GM12878 (cell line): ENCODE measurements at regions not wholly inside any gene's neighbourhood (a gene's known extent, or its start where the extent isn't known, plus 50 kb on each side); places are given as distances from the start of the nearest gene placed in this dataset.
A peak's percentile ranks its signal among the peaks of the same experiment; 100 is the strongest.

Source experiments
- ATAC-seq: fragments of 200-7000 bp; cut with Tn5 transposase; 3 replicates; pipeline ENCODE4 v1.9.1; 2020; ENCODE audit warnings: mild to moderate bottlenecking, moderate library complexity
- BruUV-seq: library from RNA; stranded (reverse); fragments of 400-500 nt; replicated peaks from 2 replicates; lab custom pipeline; 2021; lab: Mats Ljungman, UMichigan
- CTCF ChIA-PET: fragments of 300-600 bp; sonication (Branson Sonifier 250); formaldehyde crosslinking; extraction: SDS; loops from one replicate; lab custom pipeline; 2021; ENCODE audit warnings: inconsistent platforms; lab: Yijun Ruan, JAX
- POLR2A ChIA-PET: fragments of 350-600 bp; formaldehyde crosslinking; extraction: SDS; loops from one replicate; lab custom pipeline; 2021; ENCODE audit warnings: inconsistent platforms; lab: Charles Lee
- RAD21 ChIA-PET: fragments of 300-600 bp; sonication (Branson Sonifier 250); formaldehyde crosslinking; loops from one replicate; lab custom pipeline; 2023; ENCODE audit warnings: antibody characterized with exemption; ENCODE audit not compliant: unreplicated experiment; lab: Charles Lee
- SMC1A ChIA-PET: fragments of 300-600 bp; sonication (Branson Sonifier 250); formaldehyde crosslinking; loops from one replicate; lab custom pipeline; 2023; ENCODE audit not compliant: unreplicated experiment, uncharacterized antibody; lab: Charles Lee
- DNase-seq: peaks from one replicate; pipeline ENCODE4 v3.0.0-alpha.2; 2011; ENCODE audit warnings: low read depth, low spot score
- FAIRE-seq: peaks from 3 replicates; lab custom pipeline; 2011; peaks lifted over from hg19 to GRCh38; lab: Jason Lieb, UNC
- H2AFZ ChIP-seq: 2 replicates; pipeline ENCODE4 v1.6.0; 2011; ENCODE audit warnings: low read depth, low read length, control low read depth; ENCODE audit not compliant: control insufficient read depth
- H3K27ac ChIP-seq: 2 replicates; pipeline ENCODE4 v1.5.1; 2011; ENCODE audit warnings: control low read depth; ENCODE audit not compliant: control insufficient read depth, insufficient read depth
- H3K27me3 ChIP-seq, 2 experiments: replicated peaks in 1 of 2; 2 replicates each; pipeline versions ENCODE4 v1.6.0 to v1.6.1; 2011; ENCODE audit warnings: low read length in 1 of 2; ENCODE audit not compliant: control insufficient read depth in 2 of 2, insufficient read depth in 2 of 2
- H3K36me3 ChIP-seq, 2 experiments: 2 replicates each; pipeline ENCODE4 v1.5.1; 2011; ENCODE audit warnings: low read length in 1 of 2; ENCODE audit not compliant: control insufficient read depth in 2 of 2, insufficient read depth in 2 of 2
- H3K4me1 ChIP-seq: 2 replicates; pipeline ENCODE4 v1.6.1; 2011; ENCODE audit warnings: mild to moderate bottlenecking, low read length, moderate library complexity, mixed read lengths; ENCODE audit not compliant: control insufficient read depth, insufficient read depth
- H3K4me2 ChIP-seq: 2 replicates; pipeline ENCODE4 v1.6.0; 2011; ENCODE audit warnings: control low read depth; ENCODE audit not compliant: control insufficient read depth, insufficient read depth
- H3K4me3 ChIP-seq: fragments of 200-600 bp; sonication (generic); 2 replicates; pipeline ENCODE4 v1.5.1; 2016
- H3K79me2 ChIP-seq: 2 replicates; pipeline ENCODE4 v1.6.0; 2011; ENCODE audit warnings: low read length; ENCODE audit not compliant: control insufficient read depth, insufficient read depth
- H3K9ac ChIP-seq: 2 replicates; pipeline ENCODE4 v1.8.0; 2011; ENCODE audit warnings: low read length, control low read depth, mixed read lengths; ENCODE audit not compliant: control insufficient read depth, insufficient read depth
- H3K9me3 ChIP-seq: replicated peaks from 3 replicates; pipeline ENCODE4 v1.5.1; 2011; ENCODE audit warnings: mild to moderate bottlenecking, low read length; ENCODE audit not compliant: control insufficient read depth, insufficient read depth
- H4K20me1 ChIP-seq: 2 replicates; pipeline ENCODE4 v1.6.0; 2011; ENCODE audit not compliant: control insufficient read depth, insufficient read depth
- BCL11A ChIP-seq: IDR thresholded peaks from 2 replicates; pipeline ENCODE4 v1.6.1; 2011; ENCODE audit warnings: low read depth, low read length
- IKZF1 ChIP-seq: fragments of 450-650 bp; conservative IDR thresholded peaks from 2 replicates; pipeline ENCODE4 v1.6.1; 2017; ENCODE audit warnings: antibody characterized with exemption, mild to moderate bottlenecking
- KDM1A ChIP-seq: fragments of 200-600 bp; sonication (generic); IDR thresholded peaks from 2 replicates; pipeline ENCODE4 v1.6.1; 2016; ENCODE audit warnings: borderline replicate concordance
- MYC ChIP-seq: IDR thresholded peaks from 2 replicates; pipeline ENCODE4 v1.6.1; 2011; ENCODE audit warnings: mild to moderate bottlenecking, low read length, moderate library complexity, inconsistent platforms; ENCODE audit not compliant: insufficient read depth, insufficient replicate concordance, insufficient read length, severe bottlenecking
- NFXL1 ChIP-seq: fragments of 450-650 bp; IDR thresholded peaks from 2 replicates; pipeline ENCODE4 v1.6.1; 2017; ENCODE audit warnings: antibody characterized with exemption, mild to moderate bottlenecking, borderline replicate concordance
- SPI1 ChIP-seq: IDR thresholded peaks from 2 replicates; pipeline ENCODE4 v1.6.1; 2011; ENCODE audit warnings: low read depth, mild to moderate bottlenecking, low read length, moderate library complexity, borderline replicate concordance; ENCODE audit not compliant: insufficient read depth
- STAT1 ChIP-seq: fragments of 450-650 bp; conservative IDR thresholded peaks from 2 replicates; pipeline ENCODE4 v1.6.1; 2014; ENCODE audit warnings: antibody characterized with exemption, mild to moderate bottlenecking
- ZNF274 ChIP-seq: IDR thresholded peaks from one replicate; pipeline ENCODE4 v1.8.0; 2011; ENCODE audit not compliant: insufficient read length, insufficient read depth
- in situ Hi-C: fragments of 300-500 bp; cut with MboI; formaldehyde crosslinking; loops from 9 replicates; pipeline ENCODE4 v1.14.3; 2018; ENCODE audit warnings: mixed read lengths
- intact Hi-C: fragments of 100-400 bp; cut with micrococcal nuclease; formaldehyde crosslinking; loops from one replicate; pipeline ENCODE4 v1.14.2; 2022; ENCODE audit not compliant: unreplicated experiment
- TF ChIP-seq, protein P1 (sequence below): fragments of 450-650 bp; IDR thresholded peaks from 2 replicates; pipeline ENCODE4 v1.6.1; 2017; ENCODE audit warnings: low read depth, mild to moderate bottlenecking, moderate library complexity

- ATAC-seq (peak; percentile 48), FAIRE-seq (no peak), DNase-seq (no peak)
- ChIA-PET CTCF (no interaction called here), POLR2A (no interaction called here), RAD21 (no interaction called here), SMC1A (no interaction called here)
- Histone ChIP-seq H4K20me1 (no peaks in the 10 kb centered on the region), H3K36me3 (no peaks in the 10 kb centered on the region), H3K9ac (no peak overlapping the region), H3K4me3 (no peak overlapping the region), H2AFZ (no peak overlapping the region), H3K27me3 (no peaks in the 10 kb centered on the region), H3K27ac (no peak overlapping the region), H3K4me1 (no peaks in the 10 kb centered on the region), H3K79me2 (no peaks in the 10 kb centered on the region), H3K9me3 (no peaks in the 10 kb centered on the region), H3K4me2 (no peak overlapping the region)
- TF ChIP-seq KDM1A, result no peak
- TF ChIP-seq MYC, result no peak
- TF ChIP-seq ZNF274, result no peak
- no peak for TF ChIP-seq BCL11A
- TF ChIP-seq NFXL1, result no peak
- no peak for TF ChIP-seq STAT1
- TF ChIP-seq, protein P1, sequence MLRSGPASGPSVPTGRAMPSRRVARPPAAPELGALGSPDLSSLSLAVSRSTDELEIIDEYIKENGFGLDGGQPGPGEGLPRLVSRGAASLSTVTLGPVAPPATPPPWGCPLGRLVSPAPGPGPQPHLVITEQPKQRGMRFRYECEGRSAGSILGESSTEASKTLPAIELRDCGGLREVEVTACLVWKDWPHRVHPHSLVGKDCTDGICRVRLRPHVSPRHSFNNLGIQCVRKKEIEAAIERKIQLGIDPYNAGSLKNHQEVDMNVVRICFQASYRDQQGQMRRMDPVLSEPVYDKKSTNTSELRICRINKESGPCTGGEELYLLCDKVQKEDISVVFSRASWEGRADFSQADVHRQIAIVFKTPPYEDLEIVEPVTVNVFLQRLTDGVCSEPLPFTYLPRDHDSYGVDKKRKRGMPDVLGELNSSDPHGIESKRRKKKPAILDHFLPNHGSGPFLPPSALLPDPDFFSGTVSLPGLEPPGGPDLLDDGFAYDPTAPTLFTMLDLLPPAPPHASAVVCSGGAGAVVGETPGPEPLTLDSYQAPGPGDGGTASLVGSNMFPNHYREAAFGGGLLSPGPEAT, result peak; percentile 72; the same call in 1 of the 2 replicates
- TF ChIP-seq SPI1, result peak; percentile 79
- TF ChIP-seq IKZF1, result peak; percentile 49
- intact Hi-C loops, result no loop called here
- no TSS peak for BruUV-seq
- in situ Hi-C loops, result no loop called here
Observed at GRCh38 chr16:55239723-55240122, 84.3 kb upstream of the IRX6 start.
